OCI-LY7 (cell line): ENCODE measurements at regions not wholly inside any gene's neighbourhood (a gene's known extent, or its start where the extent isn't known, plus 50 kb on each side); places are given as distances from the start of the nearest gene placed in this dataset.

ENCODE experiments used
- CTCF ChIP-seq: fragments of 200-600 bp; sonication (generic); conservative IDR thresholded peaks from 2 replicates; pipeline ENCODE4 v1.5.1; 2014; ENCODE audit warnings: mild to moderate bottlenecking, antibody characterized with exemption, low read length, moderate library complexity, mixed read lengths
- EZH2phosphoT487 ChIP-seq: fragments of 200-600 bp; sonication (generic); IDR thresholded peaks from 2 replicates; pipeline ENCODE4 v1.6.1; 2018; ENCODE audit warnings: low read depth, borderline replicate concordance, mild to moderate bottlenecking, mixed run types, antibody characterized with exemption, low read length, moderate library complexity, mixed read lengths

GRCh38 chr22:27046603-27047002, 389.2 kb downstream of the MIAT start:
- no peak for TF ChIP-seq CTCF
- TF ChIP-seq EZH2phosphoT487 = no peak
